ENCODE measurements at regions not wholly inside any gene's neighbourhood (a gene's known extent, or its start where the extent isn't known, plus 50 kb on each side); places are given as distances from the start of the nearest gene placed in this dataset.

DNA sequence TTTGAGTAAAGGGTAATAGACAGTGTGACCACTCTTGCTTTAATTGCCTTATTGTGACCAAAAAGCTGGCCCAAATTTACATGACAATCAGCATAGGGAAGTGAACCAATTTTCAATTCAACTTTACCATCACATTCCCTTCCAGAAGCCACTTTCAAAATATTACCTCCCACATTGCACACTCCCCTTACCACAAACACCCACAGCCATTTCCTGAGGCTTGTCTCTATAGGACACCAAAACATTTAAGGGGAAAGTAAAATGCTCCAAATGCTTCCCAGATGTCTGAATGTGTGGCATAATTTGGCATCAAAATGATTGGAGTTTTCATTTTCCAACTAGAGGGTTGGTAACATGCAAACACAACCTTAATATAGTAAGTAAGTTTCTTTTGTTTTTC lies 616.1 kb downstream of the SLC4A3 start:
- TF ChIP-seq EZH2 (IDR thresholded peaks at IDR 0.05; ENCODE audit: insufficient read depth, poor library complexity, severe bottlenecking), result no peak
- TF ChIP-seq EZH2phosphoT487 (IDR thresholded peaks at IDR 0.05; ENCODE audit: insufficient read depth, low read depth), result no peak
